Panc1 (cell line): ENCODE measurements at regions not wholly inside any gene's neighbourhood (a gene's known extent, or its start where the extent isn't known, plus 50 kb on each side); places are given as distances from the start of the nearest gene placed in this dataset.

Experiments
- POLR2AphosphoS5 ChIP-seq: IDR thresholded peaks from 2 replicates; pipeline ENCODE4 v1.6.1; 2012; ENCODE audit warnings: mild to moderate bottlenecking, low read depth, low read length, moderate library complexity
- SIN3A ChIP-seq: IDR thresholded peaks from 2 replicates; pipeline ENCODE4 v1.6.1; 2012; ENCODE audit warnings: low read depth, mild to moderate bottlenecking, low read length, moderate library complexity, borderline replicate concordance; ENCODE audit not compliant: insufficient read depth
- TF ChIP-seq, protein P1 (sequence below): fragments of 450-650 bp; IDR thresholded peaks from 2 replicates; pipeline ENCODE4 v1.5.1; 2017; ENCODE audit warnings: mild to moderate bottlenecking
- TF ChIP-seq, protein P2 (sequence below), 2 experiments: IDR thresholded peaks; 2 replicates each; pipeline ENCODE4 v1.6.1; 2011 to 2012; ENCODE audit warnings: low read depth in 2 of 2, control low read depth in 1 of 2, low read length in 1 of 2, mild to moderate bottlenecking in 1 of 2, moderate library complexity in 1 of 2; ENCODE audit not compliant: insufficient read depth in 1 of 2

DNA sequence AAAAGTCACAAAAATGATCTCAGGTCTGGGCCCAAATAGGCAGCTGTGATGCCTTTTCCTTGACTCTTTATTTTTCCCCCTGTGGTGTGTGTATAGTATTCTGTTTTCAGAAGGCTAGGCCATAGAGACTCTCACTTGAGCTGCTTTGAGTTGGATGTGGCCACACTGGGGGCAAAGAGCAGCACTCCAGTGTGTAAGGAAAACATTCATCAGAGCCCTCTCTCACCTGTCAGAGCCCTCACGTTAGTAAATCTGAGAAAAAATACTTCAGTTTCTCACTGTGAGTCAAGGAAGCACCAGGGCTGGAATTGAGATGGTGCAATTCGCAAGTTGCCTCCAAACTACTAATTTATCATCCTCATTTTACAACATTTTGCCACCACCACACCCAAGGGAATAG lies 136.1 kb downstream of the ST6GAL2 start:
- TF ChIP-seq, protein P1, sequence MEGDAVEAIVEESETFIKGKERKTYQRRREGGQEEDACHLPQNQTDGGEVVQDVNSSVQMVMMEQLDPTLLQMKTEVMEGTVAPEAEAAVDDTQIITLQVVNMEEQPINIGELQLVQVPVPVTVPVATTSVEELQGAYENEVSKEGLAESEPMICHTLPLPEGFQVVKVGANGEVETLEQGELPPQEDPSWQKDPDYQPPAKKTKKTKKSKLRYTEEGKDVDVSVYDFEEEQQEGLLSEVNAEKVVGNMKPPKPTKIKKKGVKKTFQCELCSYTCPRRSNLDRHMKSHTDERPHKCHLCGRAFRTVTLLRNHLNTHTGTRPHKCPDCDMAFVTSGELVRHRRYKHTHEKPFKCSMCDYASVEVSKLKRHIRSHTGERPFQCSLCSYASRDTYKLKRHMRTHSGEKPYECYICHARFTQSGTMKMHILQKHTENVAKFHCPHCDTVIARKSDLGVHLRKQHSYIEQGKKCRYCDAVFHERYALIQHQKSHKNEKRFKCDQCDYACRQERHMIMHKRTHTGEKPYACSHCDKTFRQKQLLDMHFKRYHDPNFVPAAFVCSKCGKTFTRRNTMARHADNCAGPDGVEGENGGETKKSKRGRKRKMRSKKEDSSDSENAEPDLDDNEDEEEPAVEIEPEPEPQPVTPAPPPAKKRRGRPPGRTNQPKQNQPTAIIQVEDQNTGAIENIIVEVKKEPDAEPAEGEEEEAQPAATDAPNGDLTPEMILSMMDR, result no peak
- TF ChIP-seq, protein P2, sequence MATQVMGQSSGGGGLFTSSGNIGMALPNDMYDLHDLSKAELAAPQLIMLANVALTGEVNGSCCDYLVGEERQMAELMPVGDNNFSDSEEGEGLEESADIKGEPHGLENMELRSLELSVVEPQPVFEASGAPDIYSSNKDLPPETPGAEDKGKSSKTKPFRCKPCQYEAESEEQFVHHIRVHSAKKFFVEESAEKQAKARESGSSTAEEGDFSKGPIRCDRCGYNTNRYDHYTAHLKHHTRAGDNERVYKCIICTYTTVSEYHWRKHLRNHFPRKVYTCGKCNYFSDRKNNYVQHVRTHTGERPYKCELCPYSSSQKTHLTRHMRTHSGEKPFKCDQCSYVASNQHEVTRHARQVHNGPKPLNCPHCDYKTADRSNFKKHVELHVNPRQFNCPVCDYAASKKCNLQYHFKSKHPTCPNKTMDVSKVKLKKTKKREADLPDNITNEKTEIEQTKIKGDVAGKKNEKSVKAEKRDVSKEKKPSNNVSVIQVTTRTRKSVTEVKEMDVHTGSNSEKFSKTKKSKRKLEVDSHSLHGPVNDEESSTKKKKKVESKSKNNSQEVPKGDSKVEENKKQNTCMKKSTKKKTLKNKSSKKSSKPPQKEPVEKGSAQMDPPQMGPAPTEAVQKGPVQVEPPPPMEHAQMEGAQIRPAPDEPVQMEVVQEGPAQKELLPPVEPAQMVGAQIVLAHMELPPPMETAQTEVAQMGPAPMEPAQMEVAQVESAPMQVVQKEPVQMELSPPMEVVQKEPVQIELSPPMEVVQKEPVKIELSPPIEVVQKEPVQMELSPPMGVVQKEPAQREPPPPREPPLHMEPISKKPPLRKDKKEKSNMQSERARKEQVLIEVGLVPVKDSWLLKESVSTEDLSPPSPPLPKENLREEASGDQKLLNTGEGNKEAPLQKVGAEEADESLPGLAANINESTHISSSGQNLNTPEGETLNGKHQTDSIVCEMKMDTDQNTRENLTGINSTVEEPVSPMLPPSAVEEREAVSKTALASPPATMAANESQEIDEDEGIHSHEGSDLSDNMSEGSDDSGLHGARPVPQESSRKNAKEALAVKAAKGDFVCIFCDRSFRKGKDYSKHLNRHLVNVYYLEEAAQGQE (IDR thresholded peaks at IDR 0.05; ENCODE audit: insufficient read depth in 1 of 2, low read depth in 2 of 2, low read length in 1 of 2), result no peak
- no peak for TF ChIP-seq POLR2AphosphoS5
- no peak for TF ChIP-seq SIN3A
